Endothelial cell (in vitro differentiated cells): ENCODE measurements at regions not wholly inside any gene's neighbourhood (a gene's known extent, or its start where the extent isn't known, plus 50 kb on each side); places are given as distances from the start of the nearest gene placed in this dataset.

Experiments
- DNase-seq: peaks from one replicate; pipeline ENCODE4 v3.0.0; 2021; ENCODE audit warnings: low spot score
- H3K27ac Mint-ChIP-seq: one replicate; pipeline ENCODE4 v1.8.0; 2021; ENCODE audit warnings: mixed read lengths, inconsistent platforms; ENCODE audit not compliant: unreplicated experiment
- H3K27me3 Mint-ChIP-seq: one replicate; pipeline ENCODE4 v1.8.0; 2021; ENCODE audit warnings: mild to moderate bottlenecking, moderate library complexity, mixed read lengths, inconsistent platforms; ENCODE audit not compliant: unreplicated experiment
- H3K36me3 Mint-ChIP-seq: one replicate; pipeline ENCODE4 v1.8.0; 2021; ENCODE audit warnings: mild to moderate bottlenecking, low read depth, mixed read lengths, inconsistent platforms; ENCODE audit not compliant: unreplicated experiment
- H3K4me1 Mint-ChIP-seq: one replicate; pipeline ENCODE4 v1.8.0; 2021; ENCODE audit warnings: mild to moderate bottlenecking, mixed read lengths, inconsistent platforms; ENCODE audit not compliant: unreplicated experiment
- H3K4me3 Mint-ChIP-seq: one replicate; pipeline ENCODE4 v1.8.0; 2021; ENCODE audit warnings: mild to moderate bottlenecking, mixed read lengths, inconsistent platforms; ENCODE audit not compliant: unreplicated experiment
- H3K9me3 Mint-ChIP-seq: one replicate; pipeline ENCODE4 v1.8.0; 2021; ENCODE audit warnings: mixed read lengths, inconsistent platforms; ENCODE audit not compliant: unreplicated experiment
- CTCF ChIP-seq: fragments of 200-600 bp; sonication (generic); IDR thresholded peaks from one replicate; pipeline ENCODE4 v1.5.0; 2021; ENCODE audit warnings: antibody characterized with exemption; ENCODE audit not compliant: unreplicated experiment

DNA sequence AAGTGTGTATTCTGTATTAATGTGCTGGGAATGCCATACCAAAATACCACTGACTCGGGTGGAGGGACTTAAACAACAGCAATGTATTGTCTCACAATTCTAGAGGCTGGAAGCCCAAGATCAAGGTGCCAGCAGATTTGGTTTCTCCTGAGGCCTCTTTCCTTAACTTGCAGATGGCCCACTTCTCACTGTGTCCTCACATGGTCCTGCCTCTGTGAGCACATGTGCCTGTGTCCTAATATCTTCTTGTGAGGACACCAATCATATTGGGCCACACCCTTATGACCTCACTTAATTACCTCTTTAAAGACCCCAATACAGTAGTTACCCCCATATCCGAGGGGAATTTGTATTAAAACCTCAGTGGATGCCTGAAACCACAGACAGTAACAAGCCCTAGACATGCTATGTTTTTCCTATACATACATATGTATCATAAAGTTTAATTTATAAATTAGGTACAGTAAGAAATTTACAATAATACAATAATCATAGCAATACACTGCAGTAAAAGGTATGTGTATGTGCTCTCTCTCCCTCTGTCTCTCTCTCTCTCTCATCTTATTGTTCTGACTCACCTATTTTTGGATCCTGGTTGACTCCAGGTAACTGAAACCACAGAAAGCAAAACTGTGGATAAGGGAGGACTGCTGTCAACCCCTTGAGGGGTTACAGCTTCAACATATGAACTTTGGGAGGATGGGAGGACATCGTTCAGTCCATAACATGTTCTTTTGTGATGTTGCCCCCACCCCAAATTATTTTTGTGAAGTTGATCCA, 174.3 kb downstream of the IRS2 start:
- H3K27me3 Mint-ChIP-seq = peaks cover 3% of the 10 kb centered on the region
- no peak for DNase-seq
- H3K9me3 Mint-ChIP-seq = no peaks in the 10 kb centered on the region
- no peak overlapping the region for H3K27ac Mint-ChIP-seq
- no peak for TF ChIP-seq CTCF
- H3K36me3 Mint-ChIP-seq = no peaks in the 10 kb centered on the region
- H3K4me3 Mint-ChIP-seq = no peak overlapping the region
- H3K4me1 Mint-ChIP-seq = no peaks in the 10 kb centered on the region

- Mint-ChIP-seq H3K9me3 (no peaks in the 10 kb centered on the region), H3K4me1 (no peaks in the 10 kb centered on the region), H3K27me3 (no peaks in the 10 kb centered on the region), H3K4me3 (no peak overlapping the region), H3K36me3 (no peaks in the 10 kb centered on the region), H3K27ac (no peak overlapping the region)
- peak; percentile 7 for DNase-seq
- TF ChIP-seq CTCF = no peak
Measured at GRCh38 chr13:109610517-109610916, 175.9 kb downstream of the IRS2 start.

DNA sequence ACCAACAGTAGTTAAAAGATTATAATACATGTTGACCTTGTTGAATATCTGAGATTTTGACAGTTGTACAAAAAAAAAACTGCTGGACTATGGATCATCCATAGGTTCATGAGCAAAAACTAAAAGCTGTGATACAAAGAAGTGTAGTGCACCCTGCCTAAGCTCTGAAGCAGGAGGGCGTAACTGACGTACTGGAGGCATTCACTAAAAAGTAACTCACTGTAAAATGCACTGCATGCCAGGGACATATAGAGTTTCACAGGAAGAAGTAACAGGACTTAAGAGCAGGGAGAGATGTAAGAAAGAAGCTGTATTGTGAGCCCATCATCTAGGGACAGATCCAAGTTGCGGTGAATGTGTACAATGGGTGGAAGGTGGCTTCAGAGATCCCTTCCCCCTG, 177.9 kb downstream of the IRS2 start:
- no peaks in the 10 kb centered on the region for H3K9me3 Mint-ChIP-seq
- no peak overlapping the region for H3K27ac Mint-ChIP-seq
- H3K27me3 Mint-ChIP-seq = no peaks in the 10 kb centered on the region
- TF ChIP-seq CTCF = no peak
- DNase-seq = no peak
- peaks cover 5% of the 10 kb centered on the region for H3K4me1 Mint-ChIP-seq
- no peak overlapping the region for H3K4me3 Mint-ChIP-seq
- H3K36me3 Mint-ChIP-seq = no peaks in the 10 kb centered on the region

GRCh38 chr13:109608059-109608458, 178.3 kb downstream of the IRS2 start:
- H3K4me1 Mint-ChIP-seq = peaks cover 5% of the 10 kb centered on the region
- H3K9me3 Mint-ChIP-seq = no peaks in the 10 kb centered on the region
- no peak overlapping the region for H3K27ac Mint-ChIP-seq
- TF ChIP-seq CTCF = no peak
- no peaks in the 10 kb centered on the region for H3K27me3 Mint-ChIP-seq
- no peak for DNase-seq
- H3K36me3 Mint-ChIP-seq = no peaks in the 10 kb centered on the region
- H3K4me3 Mint-ChIP-seq = no peak overlapping the region

- H3K4me3 Mint-ChIP-seq = no peak overlapping the region
- TF ChIP-seq CTCF = no peak
- H3K9me3 Mint-ChIP-seq = no peaks in the 10 kb centered on the region
- DNase-seq = no peak
- peaks cover 5% of the 10 kb centered on the region for H3K4me1 Mint-ChIP-seq
- no peaks in the 10 kb centered on the region for H3K27me3 Mint-ChIP-seq
- H3K27ac Mint-ChIP-seq = no peak overlapping the region
- H3K36me3 Mint-ChIP-seq = no peaks in the 10 kb centered on the region
Measured at GRCh38 chr13:109606520-109606919, 179.9 kb downstream of the IRS2 start.
